CD14-positive monocyte (primary cell): ENCODE measurements at regions not wholly inside any gene's neighbourhood (a gene's known extent, or its start where the extent isn't known, plus 50 kb on each side); places are given as distances from the start of the nearest gene placed in this dataset.

Experiments used
- DNase-seq, 3 donors: peaks; one replicate each; pipeline ENCODE4 v3.0.0-alpha.2; 2011 to 2022
- H2AFZ ChIP-seq: 2 replicates; pipeline ENCODE4 v1.6.0; 2012; ENCODE audit warnings: mild to moderate bottlenecking, low read depth, low read length, inconsistent platforms; ENCODE audit not compliant: insufficient read depth, poor library complexity, severe bottlenecking
- H3K27ac ChIP-seq, 2 donors: 1 replicate in 1 of 2; 2 replicates in 1 of 2; pipeline ENCODE4 v1.5.1; 2012 to 2013; ENCODE audit warnings: low read length in 2 of 2, control low read depth in 1 of 2, inconsistent platforms in 1 of 2, low read depth in 1 of 2, mild to moderate bottlenecking in 1 of 2
- H3K27me3 ChIP-seq, 2 donors: one replicate each; pipeline versions ENCODE4 v1.6.0 to v1.6.1; 2011 to 2013; ENCODE audit warnings: low read length in 2 of 2; ENCODE audit not compliant: control insufficient read depth in 2 of 2, insufficient read depth in 2 of 2
- H3K36me3 ChIP-seq, 2 donors: replicated peaks in 1 of 2; 1 replicate in 1 of 2; 2 replicates in 1 of 2; pipeline versions ENCODE4 v1.5.1 to v1.6.1; 2012 to 2013; ENCODE audit warnings: low read length in 2 of 2, control low read depth in 1 of 2, inconsistent platforms in 1 of 2, mild to moderate bottlenecking in 1 of 2; ENCODE audit not compliant: insufficient read depth in 2 of 2, control insufficient read depth in 1 of 2
- H3K4me1 ChIP-seq, 2 donors: 1 replicate in 1 of 2; 2 replicates in 1 of 2; pipeline versions ENCODE4 v1.5.1 to v1.6.1; 2012 to 2013; ENCODE audit warnings: low read length in 2 of 2, control low read depth in 1 of 2, inconsistent platforms in 1 of 2, mild to moderate bottlenecking in 1 of 2, moderate library complexity in 1 of 2; ENCODE audit not compliant: insufficient read depth in 2 of 2, control insufficient read depth in 1 of 2
- H3K4me2 ChIP-seq: replicated peaks from 2 replicates; pipeline ENCODE3; 2012; ENCODE audit warnings: low read length, moderate library complexity, mild to moderate bottlenecking; ENCODE audit not compliant: poor library complexity, severe bottlenecking; ENCODE audit errors: extremely low read depth
- H3K4me3 ChIP-seq, 3 experiments: fragments of 200-600 bp in 1 of 3; sonication (generic) in 1 of 3; replicated peaks in 1 of 3; 1 replicate in 2 of 3; 2 replicates in 1 of 3; pipeline ENCODE4 v1.5.1; 2011 to 2013; ENCODE audit warnings: low read length in 3 of 3, mild to moderate bottlenecking in 3 of 3, control low read depth in 2 of 3, low read depth in 2 of 3, inconsistent platforms in 1 of 3, moderate library complexity in 1 of 3
- H3K79me2 ChIP-seq: 2 replicates; pipeline ENCODE4 v1.6.0; 2012; ENCODE audit warnings: mild to moderate bottlenecking, control low read depth, inconsistent platforms, low read length, moderate library complexity; ENCODE audit not compliant: insufficient read depth
- H3K9ac ChIP-seq: 2 replicates; pipeline ENCODE4 v1.6.0; 2017; ENCODE audit warnings: low read length, mild to moderate bottlenecking; ENCODE audit not compliant: insufficient read depth, poor library complexity, severe bottlenecking
- H3K9me3 ChIP-seq, 2 donors: replicated peaks in 1 of 2; 1 replicate in 1 of 2; 2 replicates in 1 of 2; pipeline versions ENCODE4 v1.5.1 to v1.6.1; 2012 to 2013; ENCODE audit warnings: low read length in 2 of 2, control low read depth in 1 of 2; ENCODE audit not compliant: control insufficient read depth in 1 of 2, insufficient read depth in 1 of 2
- H4K20me1 ChIP-seq: 2 replicates; pipeline ENCODE4 v1.6.0; 2012; ENCODE audit warnings: mild to moderate bottlenecking, low read length, control low read depth, moderate library complexity; ENCODE audit not compliant: insufficient read depth
- H3K27ac Mint-ChIP-seq, 7 donors: one replicate each; pipeline ENCODE4 v1.8.0; 2020; ENCODE audit warnings: mild to moderate bottlenecking in 7 of 7, mixed read lengths in 7 of 7, moderate library complexity in 6 of 7, inconsistent platforms in 2 of 7
- H3K27me3 Mint-ChIP-seq, 3 donors: one replicate each; pipeline ENCODE4 v1.8.0; 2021 to 2022; ENCODE audit warnings: low read depth in 3 of 3, mild to moderate bottlenecking in 3 of 3, mixed read lengths in 3 of 3, moderate library complexity in 3 of 3, inconsistent platforms in 1 of 3
- H3K36me3 Mint-ChIP-seq, 2 donors: one replicate each; pipeline ENCODE4 v1.8.0; 2020; ENCODE audit warnings: mixed read lengths in 2 of 2, inconsistent platforms in 1 of 2, mild to moderate bottlenecking in 1 of 2
- H3K4me1 Mint-ChIP-seq: one replicate; pipeline ENCODE4 v1.8.0; 2020; ENCODE audit warnings: mild to moderate bottlenecking, mixed read lengths
- H3K4me3 Mint-ChIP-seq, 2 donors: one replicate each; pipeline ENCODE4 v1.8.0; 2020; ENCODE audit warnings: mild to moderate bottlenecking in 2 of 2, mixed read lengths in 2 of 2, moderate library complexity in 1 of 2
- H3K9me3 Mint-ChIP-seq, 7 donors: one replicate each; pipeline ENCODE4 v1.8.0; 2020 to 2022; ENCODE audit warnings: mixed read lengths in 7 of 7, mild to moderate bottlenecking in 6 of 7, moderate library complexity in 6 of 7, inconsistent platforms in 2 of 7
- WGBS: methylation state at CpG from one replicate; pipeline ENCODE4 v1.1.5; 2013; ENCODE audit warnings: missing lambda C conversion rate; ENCODE audit not compliant: insufficient coverage; 5-methylcytosine and 5-hydroxymethylcytosine counted together
- intact Hi-C, 2 donors: fragments of 100-400 bp; cut with micrococcal nuclease; formaldehyde crosslinking; loops; one replicate each; pipeline versions ENCODE4 v1.15.0 to v1.15.1; 2023
- TF ChIP-seq, protein P1 (sequence below): fragments of 200-600 bp; IDR thresholded peaks from one replicate; pipeline ENCODE4 v1.8.0; 2022; ENCODE audit warnings: antibody characterized with exemption, mild to moderate bottlenecking

DNA sequence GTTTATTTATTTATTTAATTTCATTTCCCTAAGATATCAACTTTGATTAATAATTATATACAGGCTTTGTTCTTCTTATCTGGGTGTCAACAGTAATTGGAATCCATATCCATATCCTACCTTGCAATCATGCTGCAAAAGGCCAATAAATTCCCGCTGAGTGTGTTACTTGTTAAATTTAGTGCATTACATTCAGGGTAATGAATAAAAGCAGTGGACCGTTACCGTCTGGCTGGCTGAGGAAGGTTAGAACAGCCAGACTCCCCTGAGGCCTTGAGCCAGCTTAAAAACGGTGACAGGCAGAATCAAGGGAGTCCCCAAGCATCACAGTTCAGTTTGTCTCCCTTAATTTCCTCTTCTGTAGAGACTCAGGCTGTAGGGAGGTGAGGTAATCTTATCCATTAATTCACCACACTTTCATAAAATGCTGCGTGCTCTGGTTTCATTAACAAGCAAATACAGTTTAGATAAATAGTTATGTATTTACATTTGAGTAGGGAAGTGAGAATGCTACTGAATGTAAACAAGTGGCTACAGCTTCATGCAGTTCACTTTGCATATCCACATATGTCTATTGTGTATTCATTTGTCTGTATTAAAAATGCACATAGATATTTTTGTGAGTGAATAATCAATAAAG lies 888.2 kb upstream of the CXADR start:
- Histone ChIP-seq H3K27ac (no peak overlapping the region), H4K20me1 (no peaks in the 10 kb centered on the region), H3K4me1 (no peaks in the 10 kb centered on the region), H3K36me3 (no peaks in the 10 kb centered on the region), H3K4me2 (no peak overlapping the region), H2AFZ (no peak overlapping the region), H3K79me2 (no peaks in the 10 kb centered on the region), H3K27me3 (no peaks in the 10 kb centered on the region), H3K4me3 (no peak overlapping the region), H3K9ac (no peak overlapping the region), H3K9me3 (no peaks in the 10 kb centered on the region)
- no peaks in the 10 kb centered on the region for H3K27me3 Mint-ChIP-seq
- WGBS, result no CpG with 5 or more reads among the region's 5 CpGs
- DNase-seq, result no peak
- H3K4me1 Mint-ChIP-seq, result peaks cover 2% of the 10 kb centered on the region
- H3K4me3 Mint-ChIP-seq, result no peak overlapping the region
- H3K36me3 Mint-ChIP-seq, result no peaks in the 10 kb centered on the region
- no peak overlapping the region for H3K27ac Mint-ChIP-seq
- H3K9me3 Mint-ChIP-seq, result peaks cover 0 to 8% (median 2%) of the 10 kb centered on the region in 7 donors
- intact Hi-C loops, result no loop called here
- TF ChIP-seq, protein P1, sequence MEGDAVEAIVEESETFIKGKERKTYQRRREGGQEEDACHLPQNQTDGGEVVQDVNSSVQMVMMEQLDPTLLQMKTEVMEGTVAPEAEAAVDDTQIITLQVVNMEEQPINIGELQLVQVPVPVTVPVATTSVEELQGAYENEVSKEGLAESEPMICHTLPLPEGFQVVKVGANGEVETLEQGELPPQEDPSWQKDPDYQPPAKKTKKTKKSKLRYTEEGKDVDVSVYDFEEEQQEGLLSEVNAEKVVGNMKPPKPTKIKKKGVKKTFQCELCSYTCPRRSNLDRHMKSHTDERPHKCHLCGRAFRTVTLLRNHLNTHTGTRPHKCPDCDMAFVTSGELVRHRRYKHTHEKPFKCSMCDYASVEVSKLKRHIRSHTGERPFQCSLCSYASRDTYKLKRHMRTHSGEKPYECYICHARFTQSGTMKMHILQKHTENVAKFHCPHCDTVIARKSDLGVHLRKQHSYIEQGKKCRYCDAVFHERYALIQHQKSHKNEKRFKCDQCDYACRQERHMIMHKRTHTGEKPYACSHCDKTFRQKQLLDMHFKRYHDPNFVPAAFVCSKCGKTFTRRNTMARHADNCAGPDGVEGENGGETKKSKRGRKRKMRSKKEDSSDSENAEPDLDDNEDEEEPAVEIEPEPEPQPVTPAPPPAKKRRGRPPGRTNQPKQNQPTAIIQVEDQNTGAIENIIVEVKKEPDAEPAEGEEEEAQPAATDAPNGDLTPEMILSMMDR, result no peak

DNA sequence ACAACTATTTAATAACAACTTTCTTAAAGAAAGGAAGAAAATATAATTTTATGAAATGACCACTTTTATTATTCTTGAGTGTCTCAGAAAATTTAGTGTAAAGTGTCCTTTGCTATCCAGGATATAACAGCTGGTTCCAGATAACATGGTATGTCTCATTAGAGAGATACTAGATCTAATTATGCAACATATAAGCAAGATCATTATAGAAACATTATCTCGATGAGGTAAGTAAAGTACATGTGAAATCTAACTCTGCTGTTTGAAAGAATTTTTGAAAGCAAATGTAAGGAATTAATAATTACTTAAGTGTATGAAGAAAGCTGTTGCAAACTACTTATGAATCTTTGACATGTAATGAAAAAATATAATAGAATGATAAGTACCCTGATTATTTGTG lies 887.4 kb upstream of the CXADR start:
- no peak overlapping the region for H3K9ac ChIP-seq
- no peak overlapping the region for H3K27ac ChIP-seq
- TF ChIP-seq, protein P1, result no peak
- no peaks in the 10 kb centered on the region for H3K27me3 ChIP-seq
- no peak overlapping the region for H2AFZ ChIP-seq
- WGBS, result no CpG with 5 or more reads among the region's 1 CpG
- intact Hi-C loops, result no loop called here
- no peak overlapping the region for H3K4me2 ChIP-seq
- no peaks in the 10 kb centered on the region for H3K79me2 ChIP-seq
- H3K9me3 Mint-ChIP-seq, result peaks cover 0 to 8% (median 2%) of the 10 kb centered on the region in 7 donors
- no peak for DNase-seq
- no peaks in the 10 kb centered on the region for H3K36me3 ChIP-seq
- no peaks in the 10 kb centered on the region for H3K27me3 Mint-ChIP-seq
- H3K4me3 Mint-ChIP-seq, result no peak overlapping the region
- no peaks in the 10 kb centered on the region for H3K4me1 ChIP-seq
- H3K36me3 Mint-ChIP-seq, result no peaks in the 10 kb centered on the region
- no peaks in the 10 kb centered on the region for H3K9me3 ChIP-seq
- no peak overlapping the region for H3K4me3 ChIP-seq
- no peaks in the 10 kb centered on the region for H4K20me1 ChIP-seq
- peaks cover under 1% of the 10 kb centered on the region for H3K4me1 Mint-ChIP-seq
- H3K27ac Mint-ChIP-seq, result no peak overlapping the region
